ENCODE measurements at regions not wholly inside any gene's neighbourhood (a gene's known extent, or its start where the extent isn't known, plus 50 kb on each side); places are given as distances from the start of the nearest gene placed in this dataset.

GRCh38 chr17:72424505-72425117 is 303.8 kb downstream of the SOX9 start:
- DNase-seq (no peak), ATAC-seq (ENCODE audit: low read depth in 2 of 2) (no peak)
- Histone ChIP-seq H3K27ac (ENCODE audit: insufficient read depth, low read length, poor library complexity, severe bottlenecking) (no peak overlapping the region), H3K4me1 (ENCODE audit: control insufficient read depth, insufficient read depth, low read length, poor library complexity, severe bottlenecking) (peaks cover 14% of the 10 kb centered on the region), H3K4me3 (ENCODE audit: low read depth, low read length) (no peak overlapping the region), H3K36me3 (ENCODE audit: control insufficient read depth, insufficient read depth, low read length) (no peaks in the 10 kb centered on the region), H3K9me3 (ENCODE audit: control insufficient read depth in 2 of 2, low read length in 2 of 2) (no peaks in the 10 kb centered on the region), H3K27me3 (ENCODE audit: control insufficient read depth, insufficient read depth, low read length) (no peaks in the 10 kb centered on the region)
- H3K27ac Mint-ChIP-seq, result peak overlapping the region in 1 of 3 donors; percentile 53
- H3K9me3 Mint-ChIP-seq, result peaks cover 0 to 1% (median 0%) of the 10 kb centered on the region in 7 donors
- H3K4me1 Mint-ChIP-seq, result peaks cover 9 to 42% (median 25%) of the 10 kb centered on the region in 4 donors
- H3K27me3 Mint-ChIP-seq, result peaks cover 8% of the 10 kb centered on the region
- no peaks in the 10 kb centered on the region for H3K36me3 Mint-ChIP-seq
- H3K4me3 Mint-ChIP-seq, result peak overlapping the region in 2 of 4 donors; percentile 55 to 56

- H3K36me3 Mint-ChIP-seq, result no peaks in the 10 kb centered on the region
- DNase-seq, result no peak
- Histone ChIP-seq H3K4me3 (ENCODE audit: low read depth, low read length) (no peak overlapping the region), H3K9me3 (ENCODE audit: control insufficient read depth in 2 of 2, low read length in 2 of 2) (no peaks in the 10 kb centered on the region), H3K4me1 (ENCODE audit: control insufficient read depth, insufficient read depth, low read length, poor library complexity, severe bottlenecking) (peaks cover 10% of the 10 kb centered on the region), H3K36me3 (ENCODE audit: control insufficient read depth, insufficient read depth, low read length) (no peaks in the 10 kb centered on the region), H3K27me3 (ENCODE audit: control insufficient read depth, insufficient read depth, low read length) (no peaks in the 10 kb centered on the region), H3K27ac (ENCODE audit: insufficient read depth, low read length, poor library complexity, severe bottlenecking) (no peak overlapping the region)
- peaks cover 0 to 1% (median 0%) of the 10 kb centered on the region in 7 donors for H3K9me3 Mint-ChIP-seq
- peaks cover 9 to 40% (median 23%) of the 10 kb centered on the region in 4 donors for H3K4me1 Mint-ChIP-seq
- H3K27ac Mint-ChIP-seq, result peak overlapping the region in 1 of 3 donors; percentile 15
- peak overlapping the region in 1 of 4 donors; percentile 55 for H3K4me3 Mint-ChIP-seq
- H3K27me3 Mint-ChIP-seq, result peaks cover 8% of the 10 kb centered on the region
- no peak for ATAC-seq (ENCODE audit: low read depth in 2 of 2)
Observed at GRCh38 chr17:72425133-72425793, 304.4 kb downstream of the SOX9 start.

- Histone ChIP-seq H3K27ac (ENCODE audit: insufficient read depth, low read length, poor library complexity, severe bottlenecking) (no peak overlapping the region), H3K9me3 (ENCODE audit: control insufficient read depth in 2 of 2, low read length in 2 of 2) (no peaks in the 10 kb centered on the region), H3K4me3 (ENCODE audit: low read depth, low read length) (no peak overlapping the region), H3K4me1 (ENCODE audit: control insufficient read depth, insufficient read depth, low read length, poor library complexity, severe bottlenecking) (peaks cover 9% of the 10 kb centered on the region), H3K36me3 (ENCODE audit: control insufficient read depth, insufficient read depth, low read length) (no peaks in the 10 kb centered on the region), H3K27me3 (ENCODE audit: control insufficient read depth, insufficient read depth, low read length) (no peaks in the 10 kb centered on the region)
- no peaks in the 10 kb centered on the region for H3K36me3 Mint-ChIP-seq
- H3K4me3 Mint-ChIP-seq, result no peak overlapping the region
- peaks cover 9 to 34% (median 21%) of the 10 kb centered on the region in 4 donors for H3K4me1 Mint-ChIP-seq
- no peak for DNase-seq
- peaks cover 8% of the 10 kb centered on the region for H3K27me3 Mint-ChIP-seq
- no peak for ATAC-seq (ENCODE audit: low read depth in 2 of 2)
- no peaks in the 10 kb centered on the region for H3K9me3 Mint-ChIP-seq
- H3K27ac Mint-ChIP-seq, result no peak overlapping the region
Observed at GRCh38 chr17:72425794-72426168, 305.0 kb downstream of the SOX9 start.

- Mint-ChIP-seq H3K9me3 (no peaks in the 10 kb centered on the region), H3K27me3 (peaks cover 8% of the 10 kb centered on the region), H3K36me3 (no peaks in the 10 kb centered on the region), H3K4me3 (no peak overlapping the region), H3K27ac (peak overlapping the region in 1 of 3 donors; percentile 23), H3K4me1 (peaks cover 8 to 29% (median 20%) of the 10 kb centered on the region in 4 donors)
- no peak overlapping the region for H3K27ac ChIP-seq (ENCODE audit: insufficient read depth, low read length, poor library complexity, severe bottlenecking)
- no peaks in the 10 kb centered on the region for H3K27me3 ChIP-seq (ENCODE audit: control insufficient read depth, insufficient read depth, low read length)
- ATAC-seq (ENCODE audit: low read depth in 2 of 2) (no peak), DNase-seq (no peak)
- no peaks in the 10 kb centered on the region for H3K9me3 ChIP-seq (ENCODE audit: control insufficient read depth in 2 of 2, low read length in 2 of 2)
- H3K4me3 ChIP-seq (ENCODE audit: low read depth, low read length), result no peak overlapping the region
- peaks cover 4% of the 10 kb centered on the region for H3K4me1 ChIP-seq (ENCODE audit: control insufficient read depth, insufficient read depth, low read length, poor library complexity, severe bottlenecking)
- H3K36me3 ChIP-seq (ENCODE audit: control insufficient read depth, insufficient read depth, low read length), result no peaks in the 10 kb centered on the region
Observed at GRCh38 chr17:72426321-72426720, 305.5 kb downstream of the SOX9 start.

GRCh38 chr17:72426948-72427760 is 306.3 kb downstream of the SOX9 start:
- H3K36me3 Mint-ChIP-seq, result no peaks in the 10 kb centered on the region
- peaks cover 3 to 21% (median 13%) of the 10 kb centered on the region in 4 donors for H3K4me1 Mint-ChIP-seq
- H3K9me3 Mint-ChIP-seq, result no peaks in the 10 kb centered on the region
- Histone ChIP-seq H3K9me3 (ENCODE audit: control insufficient read depth in 2 of 2, low read length in 2 of 2) (no peaks in the 10 kb centered on the region), H3K4me3 (ENCODE audit: low read depth, low read length) (no peak overlapping the region), H3K36me3 (ENCODE audit: control insufficient read depth, insufficient read depth, low read length) (no peaks in the 10 kb centered on the region), H3K4me1 (ENCODE audit: control insufficient read depth, insufficient read depth, low read length, poor library complexity, severe bottlenecking) (peaks cover 3% of the 10 kb centered on the region), H3K27me3 (ENCODE audit: control insufficient read depth, insufficient read depth, low read length) (no peaks in the 10 kb centered on the region), H3K27ac (ENCODE audit: insufficient read depth, low read length, poor library complexity, severe bottlenecking) (no peak overlapping the region)
- no peak overlapping the region for H3K27ac Mint-ChIP-seq
- ATAC-seq (ENCODE audit: low read depth in 2 of 2) (no peak), DNase-seq (no peak)
- no peak overlapping the region for H3K4me3 Mint-ChIP-seq
- peaks cover 13% of the 10 kb centered on the region for H3K27me3 Mint-ChIP-seq

GRCh38 chr17:72427761-72428109 is 306.9 kb downstream of the SOX9 start:
- Mint-ChIP-seq H3K4me1 (peaks cover under 1 to 17% (median 9%) of the 10 kb centered on the region in 4 donors), H3K9me3 (no peaks in the 10 kb centered on the region), H3K27ac (no peak overlapping the region), H3K36me3 (no peaks in the 10 kb centered on the region), H3K27me3 (peaks cover 16% of the 10 kb centered on the region), H3K4me3 (no peak overlapping the region)
- Histone ChIP-seq H3K4me3 (ENCODE audit: low read depth, low read length) (no peak overlapping the region), H3K9me3 (ENCODE audit: control insufficient read depth in 2 of 2, low read length in 2 of 2) (no peaks in the 10 kb centered on the region), H3K36me3 (ENCODE audit: control insufficient read depth, insufficient read depth, low read length) (no peaks in the 10 kb centered on the region), H3K27ac (ENCODE audit: insufficient read depth, low read length, poor library complexity, severe bottlenecking) (no peak overlapping the region), H3K27me3 (ENCODE audit: control insufficient read depth, insufficient read depth, low read length) (no peaks in the 10 kb centered on the region), H3K4me1 (ENCODE audit: control insufficient read depth, insufficient read depth, low read length, poor library complexity, severe bottlenecking) (peaks cover 2% of the 10 kb centered on the region)
- ATAC-seq (ENCODE audit: low read depth in 2 of 2) (no peak), DNase-seq (no peak)

GRCh38 chr17:72429066-72429638 is 308.3 kb downstream of the SOX9 start:
- Mint-ChIP-seq H3K9me3 (no peaks in the 10 kb centered on the region), H3K27me3 (peaks cover 21% of the 10 kb centered on the region), H3K4me3 (no peak overlapping the region), H3K36me3 (no peaks in the 10 kb centered on the region), H3K4me1 (peaks cover 0 to 10% (median 4%) of the 10 kb centered on the region in 4 donors), H3K27ac (no peak overlapping the region)
- H3K27ac ChIP-seq (ENCODE audit: insufficient read depth, low read length, poor library complexity, severe bottlenecking), result no peak overlapping the region
- ATAC-seq (ENCODE audit: low read depth in 2 of 2) (no peak), DNase-seq (no peak)
- H3K4me3 ChIP-seq (ENCODE audit: low read depth, low read length), result no peak overlapping the region
- no peaks in the 10 kb centered on the region for H3K27me3 ChIP-seq (ENCODE audit: control insufficient read depth, insufficient read depth, low read length)
- H3K4me1 ChIP-seq (ENCODE audit: control insufficient read depth, insufficient read depth, low read length, poor library complexity, severe bottlenecking), result no peaks in the 10 kb centered on the region
- H3K36me3 ChIP-seq (ENCODE audit: control insufficient read depth, insufficient read depth, low read length), result no peaks in the 10 kb centered on the region
- no peaks in the 10 kb centered on the region for H3K9me3 ChIP-seq (ENCODE audit: control insufficient read depth in 2 of 2, low read length in 2 of 2)

Data from CD4-positive, CD25-positive, alpha-beta regulatory T cell (primary cell).